ENCODE measurements at regions not wholly inside any gene's neighbourhood (a gene's known extent, or its start where the extent isn't known, plus 50 kb on each side); places are given as distances from the start of the nearest gene placed in this dataset.
"Not testable (repeated sequence)": the region's sequence is repeated elsewhere in the genome, so short reads cannot be mapped to it uniquely, and the experiment has no call there.

- DNase-seq = no peak
- TF ChIP-seq, protein P1, sequence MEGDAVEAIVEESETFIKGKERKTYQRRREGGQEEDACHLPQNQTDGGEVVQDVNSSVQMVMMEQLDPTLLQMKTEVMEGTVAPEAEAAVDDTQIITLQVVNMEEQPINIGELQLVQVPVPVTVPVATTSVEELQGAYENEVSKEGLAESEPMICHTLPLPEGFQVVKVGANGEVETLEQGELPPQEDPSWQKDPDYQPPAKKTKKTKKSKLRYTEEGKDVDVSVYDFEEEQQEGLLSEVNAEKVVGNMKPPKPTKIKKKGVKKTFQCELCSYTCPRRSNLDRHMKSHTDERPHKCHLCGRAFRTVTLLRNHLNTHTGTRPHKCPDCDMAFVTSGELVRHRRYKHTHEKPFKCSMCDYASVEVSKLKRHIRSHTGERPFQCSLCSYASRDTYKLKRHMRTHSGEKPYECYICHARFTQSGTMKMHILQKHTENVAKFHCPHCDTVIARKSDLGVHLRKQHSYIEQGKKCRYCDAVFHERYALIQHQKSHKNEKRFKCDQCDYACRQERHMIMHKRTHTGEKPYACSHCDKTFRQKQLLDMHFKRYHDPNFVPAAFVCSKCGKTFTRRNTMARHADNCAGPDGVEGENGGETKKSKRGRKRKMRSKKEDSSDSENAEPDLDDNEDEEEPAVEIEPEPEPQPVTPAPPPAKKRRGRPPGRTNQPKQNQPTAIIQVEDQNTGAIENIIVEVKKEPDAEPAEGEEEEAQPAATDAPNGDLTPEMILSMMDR (IDR thresholded peaks at IDR 0.05; ENCODE audit: borderline replicate concordance, extremely low read depth, low read length, poor library complexity, severe bottlenecking) = no peak
- no peak for TF ChIP-seq EZH2 (IDR thresholded peaks at IDR 0.05; ENCODE audit: borderline replicate concordance, low read depth, low read length, severe bottlenecking)
- Histone ChIP-seq H3K4me1 (ENCODE audit: insufficient read depth, low read length) (no peaks in the 10 kb centered on the region), H3K27ac (ENCODE audit: low read length) (no peak overlapping the region), H3K4me2 (ENCODE audit: insufficient read depth, low read length) (no peak overlapping the region), H3K9ac (ENCODE audit: low read depth, low read length) (no peak overlapping the region), H3K9me3 (ENCODE audit: insufficient read depth, low read length, severe bottlenecking) (no peaks in the 10 kb centered on the region), H2AFZ (ENCODE audit: low read depth, low read length) (no peak overlapping the region), H3K36me3 (ENCODE audit: insufficient read depth, low read length) (no peaks in the 10 kb centered on the region), H3K79me2 (ENCODE audit: insufficient read depth, low read length) (no peaks in the 10 kb centered on the region), H4K20me1 (ENCODE audit: insufficient read depth, low read length) (no peaks in the 10 kb centered on the region), H3K27me3 (ENCODE audit: insufficient read depth, low read length, poor library complexity) (no peaks in the 10 kb centered on the region), H3K4me3 (ENCODE audit: low read depth in 1 of 2, low read length in 2 of 2) (no peak overlapping the region)
- ATAC-seq (ENCODE audit: insufficient read depth, low read depth) = no peak
These were observed 315.8 kb upstream of the MEIS2 start for GRCh38 chr15:37416103-37416502.

DNA sequence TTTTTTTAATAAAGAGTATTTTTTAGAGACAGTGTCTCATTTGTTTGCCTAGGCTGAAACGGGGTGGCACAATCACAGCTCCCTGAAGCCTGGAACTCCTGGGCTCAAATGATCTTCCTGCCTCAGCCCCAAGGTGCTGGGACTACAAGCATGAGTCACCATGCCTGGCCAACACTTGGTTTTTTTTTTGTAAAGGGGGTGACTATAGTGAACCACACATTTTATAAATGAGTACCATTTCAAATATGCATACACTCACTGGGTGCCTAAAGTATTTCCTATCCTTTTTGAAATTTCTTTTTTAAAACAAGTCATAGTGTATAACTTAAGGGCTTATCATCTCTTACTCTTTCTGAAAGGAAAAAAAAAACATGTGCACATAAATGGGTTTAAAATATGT, 325.2 kb upstream of the MEIS2 start:
- ATAC-seq (ENCODE audit: insufficient read depth, low read depth) (no peak), DNase-seq (no peak)
- no peaks in the 10 kb centered on the region for H4K20me1 ChIP-seq (ENCODE audit: insufficient read depth, low read length)
- H3K27me3 ChIP-seq (ENCODE audit: insufficient read depth, low read length, poor library complexity) = no peaks in the 10 kb centered on the region
- no peak overlapping the region for H3K27ac ChIP-seq (ENCODE audit: low read length)
- H3K9ac ChIP-seq (ENCODE audit: low read depth, low read length) = no peak overlapping the region
- no peaks in the 10 kb centered on the region for H3K9me3 ChIP-seq (ENCODE audit: insufficient read depth, low read length, severe bottlenecking)
- no peaks in the 10 kb centered on the region for H3K36me3 ChIP-seq (ENCODE audit: insufficient read depth, low read length)
- no peak overlapping the region for H2AFZ ChIP-seq (ENCODE audit: low read depth, low read length)
- no peak for TF ChIP-seq EZH2 (IDR thresholded peaks at IDR 0.05; ENCODE audit: borderline replicate concordance, low read depth, low read length, severe bottlenecking)
- TF ChIP-seq, protein P1 (IDR thresholded peaks at IDR 0.05; ENCODE audit: borderline replicate concordance, extremely low read depth, low read length, poor library complexity, severe bottlenecking) = no peak
- no peaks in the 10 kb centered on the region for H3K4me1 ChIP-seq (ENCODE audit: insufficient read depth, low read length)
- H3K4me3 ChIP-seq (ENCODE audit: low read depth in 1 of 2, low read length in 2 of 2) = no peak overlapping the region
- no peak overlapping the region for H3K4me2 ChIP-seq (ENCODE audit: insufficient read depth, low read length)
- H3K79me2 ChIP-seq (ENCODE audit: insufficient read depth, low read length) = no peaks in the 10 kb centered on the region

- not testable (repeated sequence) for DNase-seq; H3K9ac ChIP-seq (ENCODE audit: low read depth, low read length); H3K36me3 ChIP-seq (ENCODE audit: insufficient read depth, low read length); H3K4me1 ChIP-seq (ENCODE audit: insufficient read depth, low read length); H3K27ac ChIP-seq (ENCODE audit: low read length); H4K20me1 ChIP-seq (ENCODE audit: insufficient read depth, low read length); H3K9me3 ChIP-seq (ENCODE audit: insufficient read depth, low read length, severe bottlenecking); H3K79me2 ChIP-seq (ENCODE audit: insufficient read depth, low read length); ATAC-seq (ENCODE audit: insufficient read depth, low read depth); H3K4me3 ChIP-seq (ENCODE audit: low read depth in 1 of 2, low read length in 2 of 2); H3K4me2 ChIP-seq (ENCODE audit: insufficient read depth, low read length); H2AFZ ChIP-seq (ENCODE audit: low read depth, low read length); H3K27me3 ChIP-seq (ENCODE audit: insufficient read depth, low read length, poor library complexity)
These were observed 327.0 kb upstream of the MEIS2 start for GRCh38 chr15:37427393-37427792.

- no peaks in the 10 kb centered on the region for H3K9me3 ChIP-seq (ENCODE audit: insufficient read depth, low read length, severe bottlenecking)
- H4K20me1 ChIP-seq (ENCODE audit: insufficient read depth, low read length) = no peaks in the 10 kb centered on the region
- no peaks in the 10 kb centered on the region for H3K27me3 ChIP-seq (ENCODE audit: insufficient read depth, low read length, poor library complexity)
- H3K4me3 ChIP-seq (ENCODE audit: low read depth in 1 of 2, low read length in 2 of 2) = no peak overlapping the region
- DNase-seq (no peak), ATAC-seq (ENCODE audit: insufficient read depth, low read depth) (no peak)
- no peak for TF ChIP-seq EZH2 (IDR thresholded peaks at IDR 0.05; ENCODE audit: borderline replicate concordance, low read depth, low read length, severe bottlenecking)
- TF ChIP-seq, protein P1 (IDR thresholded peaks at IDR 0.05; ENCODE audit: borderline replicate concordance, extremely low read depth, low read length, poor library complexity, severe bottlenecking) = no peak
- H3K4me2 ChIP-seq (ENCODE audit: insufficient read depth, low read length) = no peak overlapping the region
- H3K9ac ChIP-seq (ENCODE audit: low read depth, low read length) = no peak overlapping the region
- H2AFZ ChIP-seq (ENCODE audit: low read depth, low read length) = no peak overlapping the region
- H3K36me3 ChIP-seq (ENCODE audit: insufficient read depth, low read length) = no peaks in the 10 kb centered on the region
- no peaks in the 10 kb centered on the region for H3K4me1 ChIP-seq (ENCODE audit: insufficient read depth, low read length)
- H3K27ac ChIP-seq (ENCODE audit: low read length) = no peak overlapping the region
- no peaks in the 10 kb centered on the region for H3K79me2 ChIP-seq (ENCODE audit: insufficient read depth, low read length)
These were observed 346.6 kb upstream of the MEIS2 start for GRCh38 chr15:37446921-37447320.
